ENCODE measurements at regions not wholly inside any gene's neighbourhood (a gene's known extent, or its start where the extent isn't known, plus 50 kb on each side); places are given as distances from the start of the nearest gene placed in this dataset.

DNA sequence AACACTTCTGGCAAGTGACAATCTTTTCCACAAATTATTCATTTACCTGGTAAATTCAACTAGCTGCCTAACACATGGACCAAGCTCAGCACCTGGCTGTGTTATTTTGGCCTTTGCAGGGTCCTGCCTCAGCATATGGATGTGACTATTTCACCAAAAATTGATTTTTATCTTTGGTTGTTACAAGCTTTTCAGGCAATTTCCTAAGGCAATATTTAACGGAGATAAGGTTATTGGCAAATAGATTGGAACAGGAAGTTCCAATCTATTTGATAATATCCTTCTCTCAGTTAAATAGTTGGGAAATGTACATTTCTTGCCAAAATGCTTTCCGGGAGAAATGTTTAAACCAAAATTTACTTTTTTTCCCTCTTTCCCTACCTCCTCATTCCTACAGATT, 415.2 kb upstream of the SMARCA2 start:
- H2AFZ ChIP-seq (ENCODE audit: low read depth) = no peak overlapping the region
- POLR2A ChIA-PET = no interaction called here
- no peaks in the 10 kb centered on the region for H3F3A ChIP-seq (replicated peaks; ENCODE audit: insufficient read depth)
- WGBS (ENCODE audit: low lambda C conversion rate) = 1% methylated on average over 2 of the region's 2 CpGs
- H3K9me2 ChIP-seq = no peaks in the 10 kb centered on the region
- H3K27me3 ChIP-seq (ENCODE audit: insufficient read depth) = no peaks in the 10 kb centered on the region
- H3K4me1 ChIP-seq (ENCODE audit: control insufficient read depth in 1 of 2, insufficient read depth in 2 of 2, low read depth in 1 of 2, low read length in 1 of 2) = no peaks in the 10 kb centered on the region
- H3K27ac ChIP-seq (ENCODE audit: low read depth in 2 of 2, low read length in 1 of 2) = no peak overlapping the region
- H3K79me2 ChIP-seq (ENCODE audit: insufficient read depth) = no peaks in the 10 kb centered on the region
- TF ChIP-seq RAD21 (IDR thresholded peaks at IDR 0.05; ENCODE audit: low read length) = no peak
- no peak for TF ChIP-seq RCOR1 (IDR thresholded peaks at IDR 0.05; ENCODE audit: low read length)
- TF ChIP-seq, protein P1, sequence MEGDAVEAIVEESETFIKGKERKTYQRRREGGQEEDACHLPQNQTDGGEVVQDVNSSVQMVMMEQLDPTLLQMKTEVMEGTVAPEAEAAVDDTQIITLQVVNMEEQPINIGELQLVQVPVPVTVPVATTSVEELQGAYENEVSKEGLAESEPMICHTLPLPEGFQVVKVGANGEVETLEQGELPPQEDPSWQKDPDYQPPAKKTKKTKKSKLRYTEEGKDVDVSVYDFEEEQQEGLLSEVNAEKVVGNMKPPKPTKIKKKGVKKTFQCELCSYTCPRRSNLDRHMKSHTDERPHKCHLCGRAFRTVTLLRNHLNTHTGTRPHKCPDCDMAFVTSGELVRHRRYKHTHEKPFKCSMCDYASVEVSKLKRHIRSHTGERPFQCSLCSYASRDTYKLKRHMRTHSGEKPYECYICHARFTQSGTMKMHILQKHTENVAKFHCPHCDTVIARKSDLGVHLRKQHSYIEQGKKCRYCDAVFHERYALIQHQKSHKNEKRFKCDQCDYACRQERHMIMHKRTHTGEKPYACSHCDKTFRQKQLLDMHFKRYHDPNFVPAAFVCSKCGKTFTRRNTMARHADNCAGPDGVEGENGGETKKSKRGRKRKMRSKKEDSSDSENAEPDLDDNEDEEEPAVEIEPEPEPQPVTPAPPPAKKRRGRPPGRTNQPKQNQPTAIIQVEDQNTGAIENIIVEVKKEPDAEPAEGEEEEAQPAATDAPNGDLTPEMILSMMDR (IDR thresholded peaks at IDR 0.05) = no peak
- TF ChIP-seq, protein P2, sequence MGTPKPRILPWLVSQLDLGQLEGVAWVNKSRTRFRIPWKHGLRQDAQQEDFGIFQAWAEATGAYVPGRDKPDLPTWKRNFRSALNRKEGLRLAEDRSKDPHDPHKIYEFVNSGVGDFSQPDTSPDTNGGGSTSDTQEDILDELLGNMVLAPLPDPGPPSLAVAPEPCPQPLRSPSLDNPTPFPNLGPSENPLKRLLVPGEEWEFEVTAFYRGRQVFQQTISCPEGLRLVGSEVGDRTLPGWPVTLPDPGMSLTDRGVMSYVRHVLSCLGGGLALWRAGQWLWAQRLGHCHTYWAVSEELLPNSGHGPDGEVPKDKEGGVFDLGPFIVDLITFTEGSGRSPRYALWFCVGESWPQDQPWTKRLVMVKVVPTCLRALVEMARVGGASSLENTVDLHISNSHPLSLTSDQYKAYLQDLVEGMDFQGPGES (IDR thresholded peaks at IDR 0.05; ENCODE audit: low read depth, low read length) = no peak
- no peak for TF ChIP-seq FOSL2 (IDR thresholded peaks at IDR 0.05; ENCODE audit: borderline replicate concordance, low read depth)
- TF ChIP-seq, protein P3, sequence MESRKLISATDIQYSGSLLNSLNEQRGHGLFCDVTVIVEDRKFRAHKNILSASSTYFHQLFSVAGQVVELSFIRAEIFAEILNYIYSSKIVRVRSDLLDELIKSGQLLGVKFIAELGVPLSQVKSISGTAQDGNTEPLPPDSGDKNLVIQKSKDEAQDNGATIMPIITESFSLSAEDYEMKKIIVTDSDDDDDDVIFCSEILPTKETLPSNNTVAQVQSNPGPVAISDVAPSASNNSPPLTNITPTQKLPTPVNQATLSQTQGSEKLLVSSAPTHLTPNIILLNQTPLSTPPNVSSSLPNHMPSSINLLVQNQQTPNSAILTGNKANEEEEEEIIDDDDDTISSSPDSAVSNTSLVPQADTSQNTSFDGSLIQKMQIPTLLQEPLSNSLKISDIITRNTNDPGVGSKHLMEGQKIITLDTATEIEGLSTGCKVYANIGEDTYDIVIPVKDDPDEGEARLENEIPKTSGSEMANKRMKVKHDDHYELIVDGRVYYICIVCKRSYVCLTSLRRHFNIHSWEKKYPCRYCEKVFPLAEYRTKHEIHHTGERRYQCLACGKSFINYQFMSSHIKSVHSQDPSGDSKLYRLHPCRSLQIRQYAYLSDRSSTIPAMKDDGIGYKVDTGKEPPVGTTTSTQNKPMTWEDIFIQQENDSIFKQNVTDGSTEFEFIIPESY (IDR thresholded peaks at IDR 0.05; ENCODE audit: borderline replicate concordance, low read depth) = no peak
- TF ChIP-seq MEF2A (IDR thresholded peaks at IDR 0.05; ENCODE audit: borderline replicate concordance, low read depth) = no peak
- TF ChIP-seq CHD2 (IDR thresholded peaks at IDR 0.05; ENCODE audit: low read length, partially characterized antibody) = no peak
- TF ChIP-seq FOXM1 (IDR thresholded peaks at IDR 0.05; ENCODE audit: low read depth) = no peak
- no peak for TF ChIP-seq RFX5 (IDR thresholded peaks at IDR 0.05; ENCODE audit: low read length)
- no peak for TF ChIP-seq NRF1 (IDR thresholded peaks at IDR 0.05; ENCODE audit: low read depth, low read length)
- no peak for TF ChIP-seq RXRA (IDR thresholded peaks at IDR 0.05; ENCODE audit: borderline replicate concordance, low read depth)
- no peak for TF ChIP-seq EZH2phosphoT487 (IDR thresholded peaks at IDR 0.05; ENCODE audit: borderline replicate concordance, low read depth)
- TF ChIP-seq YY1 (IDR thresholded peaks at IDR 0.05; ENCODE audit: low read depth) = no peak
- TF ChIP-seq, protein P4, sequence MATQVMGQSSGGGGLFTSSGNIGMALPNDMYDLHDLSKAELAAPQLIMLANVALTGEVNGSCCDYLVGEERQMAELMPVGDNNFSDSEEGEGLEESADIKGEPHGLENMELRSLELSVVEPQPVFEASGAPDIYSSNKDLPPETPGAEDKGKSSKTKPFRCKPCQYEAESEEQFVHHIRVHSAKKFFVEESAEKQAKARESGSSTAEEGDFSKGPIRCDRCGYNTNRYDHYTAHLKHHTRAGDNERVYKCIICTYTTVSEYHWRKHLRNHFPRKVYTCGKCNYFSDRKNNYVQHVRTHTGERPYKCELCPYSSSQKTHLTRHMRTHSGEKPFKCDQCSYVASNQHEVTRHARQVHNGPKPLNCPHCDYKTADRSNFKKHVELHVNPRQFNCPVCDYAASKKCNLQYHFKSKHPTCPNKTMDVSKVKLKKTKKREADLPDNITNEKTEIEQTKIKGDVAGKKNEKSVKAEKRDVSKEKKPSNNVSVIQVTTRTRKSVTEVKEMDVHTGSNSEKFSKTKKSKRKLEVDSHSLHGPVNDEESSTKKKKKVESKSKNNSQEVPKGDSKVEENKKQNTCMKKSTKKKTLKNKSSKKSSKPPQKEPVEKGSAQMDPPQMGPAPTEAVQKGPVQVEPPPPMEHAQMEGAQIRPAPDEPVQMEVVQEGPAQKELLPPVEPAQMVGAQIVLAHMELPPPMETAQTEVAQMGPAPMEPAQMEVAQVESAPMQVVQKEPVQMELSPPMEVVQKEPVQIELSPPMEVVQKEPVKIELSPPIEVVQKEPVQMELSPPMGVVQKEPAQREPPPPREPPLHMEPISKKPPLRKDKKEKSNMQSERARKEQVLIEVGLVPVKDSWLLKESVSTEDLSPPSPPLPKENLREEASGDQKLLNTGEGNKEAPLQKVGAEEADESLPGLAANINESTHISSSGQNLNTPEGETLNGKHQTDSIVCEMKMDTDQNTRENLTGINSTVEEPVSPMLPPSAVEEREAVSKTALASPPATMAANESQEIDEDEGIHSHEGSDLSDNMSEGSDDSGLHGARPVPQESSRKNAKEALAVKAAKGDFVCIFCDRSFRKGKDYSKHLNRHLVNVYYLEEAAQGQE (IDR thresholded peaks at IDR 0.05; ENCODE audit: low read depth, low read length) = no peak
- no peak for TF ChIP-seq SIN3A (IDR thresholded peaks at IDR 0.05; ENCODE audit: borderline replicate concordance, low read depth, low read length)
- TF ChIP-seq GATA2 (CRISPR knock-in tag; IDR thresholded peaks at IDR 0.05) = no peak
- TF ChIP-seq, protein P5, sequence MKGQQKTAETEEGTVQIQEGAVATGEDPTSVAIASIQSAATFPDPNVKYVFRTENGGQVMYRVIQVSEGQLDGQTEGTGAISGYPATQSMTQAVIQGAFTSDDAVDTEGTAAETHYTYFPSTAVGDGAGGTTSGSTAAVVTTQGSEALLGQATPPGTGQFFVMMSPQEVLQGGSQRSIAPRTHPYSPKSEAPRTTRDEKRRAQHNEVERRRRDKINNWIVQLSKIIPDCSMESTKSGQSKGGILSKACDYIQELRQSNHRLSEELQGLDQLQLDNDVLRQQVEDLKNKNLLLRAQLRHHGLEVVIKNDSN (IDR thresholded peaks at IDR 0.05; ENCODE audit: borderline replicate concordance, low read depth) = no peak
- TF ChIP-seq, protein P6, sequence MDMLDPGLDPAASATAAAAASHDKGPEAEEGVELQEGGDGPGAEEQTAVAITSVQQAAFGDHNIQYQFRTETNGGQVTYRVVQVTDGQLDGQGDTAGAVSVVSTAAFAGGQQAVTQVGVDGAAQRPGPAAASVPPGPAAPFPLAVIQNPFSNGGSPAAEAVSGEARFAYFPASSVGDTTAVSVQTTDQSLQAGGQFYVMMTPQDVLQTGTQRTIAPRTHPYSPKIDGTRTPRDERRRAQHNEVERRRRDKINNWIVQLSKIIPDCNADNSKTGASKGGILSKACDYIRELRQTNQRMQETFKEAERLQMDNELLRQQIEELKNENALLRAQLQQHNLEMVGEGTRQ (IDR thresholded peaks at IDR 0.05; ENCODE audit: borderline replicate concordance, low read depth, low read length) = no peak
- CTCF ChIA-PET = no interaction called here
- H3K4me2 ChIP-seq = no peak overlapping the region
- H3K4me3 ChIP-seq (ENCODE audit: low read depth in 2 of 2, low read length in 1 of 2) = no peak overlapping the region
- H3K9me3 ChIP-seq = no peaks in the 10 kb centered on the region
- H3K9ac ChIP-seq = no peak overlapping the region
- H3K36me3 ChIP-seq (replicated peaks in 1 of 2; ENCODE audit: control insufficient read depth in 1 of 2, insufficient read depth in 2 of 2, low read length in 1 of 2) = no peaks in the 10 kb centered on the region
- DNase-seq = no peak
- no peaks in the 10 kb centered on the region for H4K20me1 ChIP-seq (ENCODE audit: insufficient read depth)
